ENCODE measurements at regions not wholly inside any gene's neighbourhood (a gene's known extent, or its start where the extent isn't known, plus 50 kb on each side); places are given as distances from the start of the nearest gene placed in this dataset.

DNA sequence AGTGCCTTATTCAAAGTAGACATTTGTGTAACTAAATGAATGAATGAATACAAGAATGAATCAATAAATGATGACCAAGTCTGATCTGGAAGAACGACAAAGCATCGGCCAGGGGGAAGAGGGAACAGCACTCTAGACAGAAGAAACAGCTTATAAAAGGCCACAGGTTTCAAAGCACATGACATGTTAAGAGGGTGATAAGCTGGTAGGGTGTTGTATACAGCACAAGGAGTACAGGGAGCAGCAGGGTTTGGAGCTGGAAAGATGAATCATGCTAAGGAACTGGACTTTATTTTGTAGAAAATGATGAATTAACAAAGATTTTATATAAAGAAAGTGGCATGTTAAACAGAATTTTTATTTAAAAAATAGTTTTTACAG is 302.5 kb downstream of the NUAK1 start:
- no peaks in the 10 kb centered on the region for H3K9me3 ChIP-seq (ENCODE audit: control insufficient read depth in 1 of 2, insufficient read depth in 1 of 2, low read length in 2 of 2)
- TF ChIP-seq, protein P1, sequence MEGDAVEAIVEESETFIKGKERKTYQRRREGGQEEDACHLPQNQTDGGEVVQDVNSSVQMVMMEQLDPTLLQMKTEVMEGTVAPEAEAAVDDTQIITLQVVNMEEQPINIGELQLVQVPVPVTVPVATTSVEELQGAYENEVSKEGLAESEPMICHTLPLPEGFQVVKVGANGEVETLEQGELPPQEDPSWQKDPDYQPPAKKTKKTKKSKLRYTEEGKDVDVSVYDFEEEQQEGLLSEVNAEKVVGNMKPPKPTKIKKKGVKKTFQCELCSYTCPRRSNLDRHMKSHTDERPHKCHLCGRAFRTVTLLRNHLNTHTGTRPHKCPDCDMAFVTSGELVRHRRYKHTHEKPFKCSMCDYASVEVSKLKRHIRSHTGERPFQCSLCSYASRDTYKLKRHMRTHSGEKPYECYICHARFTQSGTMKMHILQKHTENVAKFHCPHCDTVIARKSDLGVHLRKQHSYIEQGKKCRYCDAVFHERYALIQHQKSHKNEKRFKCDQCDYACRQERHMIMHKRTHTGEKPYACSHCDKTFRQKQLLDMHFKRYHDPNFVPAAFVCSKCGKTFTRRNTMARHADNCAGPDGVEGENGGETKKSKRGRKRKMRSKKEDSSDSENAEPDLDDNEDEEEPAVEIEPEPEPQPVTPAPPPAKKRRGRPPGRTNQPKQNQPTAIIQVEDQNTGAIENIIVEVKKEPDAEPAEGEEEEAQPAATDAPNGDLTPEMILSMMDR (IDR thresholded peaks at IDR 0.05): no peak
- no peaks in the 10 kb centered on the region for H3K9me3 Mint-ChIP-seq
- intact Hi-C loops (cut with DNase I, micrococcal nuclease): no loop called here
- H3K4me3 Mint-ChIP-seq: no peak overlapping the region
- ChIA-PET POLR2A (no interaction called here), CTCF (no interaction called here)
- no peaks in the 10 kb centered on the region for H3K27me3 Mint-ChIP-seq
- no peak for DNase-seq
- no peak overlapping the region for H3K4me3 ChIP-seq (ENCODE audit: low read length)
- H3K4me1 Mint-ChIP-seq (ENCODE audit: low read depth): no peaks in the 10 kb centered on the region
- no peaks in the 10 kb centered on the region for H3K36me3 Mint-ChIP-seq (ENCODE audit: low read depth)
- no peak overlapping the region for H3K27ac ChIP-seq (ENCODE audit: low read depth in 1 of 2, low read length in 2 of 2)
- no peak for ATAC-seq (ENCODE audit: poor library complexity)
- H3K4me1 ChIP-seq (ENCODE audit: insufficient read depth, low read length): no peaks in the 10 kb centered on the region
- no peak overlapping the region for H3K27ac Mint-ChIP-seq
- H3K27me3 ChIP-seq (ENCODE audit: control insufficient read depth in 1 of 2, insufficient read depth in 2 of 2, low read length in 2 of 2): no peaks in the 10 kb centered on the region
- no peaks in the 10 kb centered on the region for H3K36me3 ChIP-seq (ENCODE audit: insufficient read depth, low read length)

DNA sequence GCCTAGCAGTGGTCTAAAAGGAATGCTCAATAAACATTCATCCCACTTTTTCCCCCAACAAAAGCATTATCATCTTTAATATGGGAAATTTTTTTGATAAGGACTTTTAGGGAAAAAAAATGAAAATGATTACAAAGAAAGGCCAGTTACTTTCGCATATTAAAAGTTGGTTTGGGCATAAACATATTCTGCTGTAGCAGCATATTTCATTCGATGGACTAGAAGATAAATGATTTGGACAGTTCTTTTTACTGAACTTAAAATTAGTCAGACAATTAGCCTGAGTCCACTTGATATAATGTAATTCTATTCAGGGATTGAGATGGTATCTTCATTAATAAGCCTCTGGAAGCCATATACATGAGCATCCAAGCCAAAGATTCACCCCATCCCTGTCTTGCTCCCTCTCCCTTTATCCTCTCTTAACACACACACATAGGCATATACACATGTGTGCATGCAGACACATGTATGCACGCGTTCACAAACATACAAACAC is 299.1 kb downstream of the NUAK1 start:
- Histone ChIP-seq H3K36me3 (ENCODE audit: insufficient read depth, low read length) (no peaks in the 10 kb centered on the region), H3K4me3 (ENCODE audit: low read length) (no peak overlapping the region), H3K27ac (ENCODE audit: low read depth in 1 of 2, low read length in 2 of 2) (no peak overlapping the region), H3K4me1 (ENCODE audit: insufficient read depth, low read length) (no peaks in the 10 kb centered on the region), H3K9me3 (ENCODE audit: control insufficient read depth in 1 of 2, insufficient read depth in 1 of 2, low read length in 2 of 2) (no peaks in the 10 kb centered on the region), H3K27me3 (ENCODE audit: control insufficient read depth in 1 of 2, insufficient read depth in 2 of 2, low read length in 2 of 2) (no peaks in the 10 kb centered on the region)
- H3K27me3 Mint-ChIP-seq: no peaks in the 10 kb centered on the region
- ChIA-PET CTCF (no interaction called here), POLR2A (no interaction called here)
- no peaks in the 10 kb centered on the region for H3K4me1 Mint-ChIP-seq (ENCODE audit: low read depth)
- no peak overlapping the region for H3K4me3 Mint-ChIP-seq
- no peak for DNase-seq
- H3K27ac Mint-ChIP-seq: no peak overlapping the region
- intact Hi-C loops (cut with DNase I, micrococcal nuclease): no loop called here
- no peaks in the 10 kb centered on the region for H3K36me3 Mint-ChIP-seq (ENCODE audit: low read depth)
- no peaks in the 10 kb centered on the region for H3K9me3 Mint-ChIP-seq
- TF ChIP-seq, protein P1 (IDR thresholded peaks at IDR 0.05): no peak
- no peak for ATAC-seq (ENCODE audit: poor library complexity)

GRCh38 chr12:105840384-105840783 is 298.4 kb downstream of the NUAK1 start:
- Mint-ChIP-seq H3K4me1 (ENCODE audit: low read depth) (no peaks in the 10 kb centered on the region), H3K27ac (no peak overlapping the region), H3K27me3 (no peaks in the 10 kb centered on the region), H3K9me3 (no peaks in the 10 kb centered on the region), H3K4me3 (no peak overlapping the region), H3K36me3 (ENCODE audit: low read depth) (no peaks in the 10 kb centered on the region)
- H3K27me3 ChIP-seq (ENCODE audit: control insufficient read depth in 1 of 2, insufficient read depth in 2 of 2, low read length in 2 of 2): no peaks in the 10 kb centered on the region
- no peaks in the 10 kb centered on the region for H3K4me1 ChIP-seq (ENCODE audit: insufficient read depth, low read length)
- DNase-seq: no peak
- H3K36me3 ChIP-seq (ENCODE audit: insufficient read depth, low read length): no peaks in the 10 kb centered on the region
- H3K4me3 ChIP-seq (ENCODE audit: low read length): no peak overlapping the region
- POLR2A ChIA-PET: no interaction called here
- CTCF ChIA-PET: no interaction called here
- TF ChIP-seq, protein P1 (IDR thresholded peaks at IDR 0.05): no peak
- intact Hi-C loops (cut with DNase I, micrococcal nuclease): no loop called here
- H3K27ac ChIP-seq (ENCODE audit: low read depth in 1 of 2, low read length in 2 of 2): no peak overlapping the region
- no peaks in the 10 kb centered on the region for H3K9me3 ChIP-seq (ENCODE audit: control insufficient read depth in 1 of 2, insufficient read depth in 1 of 2, low read length in 2 of 2)
- no peak for ATAC-seq (ENCODE audit: poor library complexity)

Data from CD4-positive, alpha-beta T cell (primary cell).